Fibroblast of the aortic adventitia (primary cell): ENCODE measurements at regions not wholly inside any gene's neighbourhood (a gene's known extent, or its start where the extent isn't known, plus 50 kb on each side); places are given as distances from the start of the nearest gene placed in this dataset.

Source experiments
- DNase-seq: peaks from one replicate; pipeline ENCODE4 v3.0.0-alpha.2; 2010; ENCODE audit warnings: low read depth
- H3K4me3 ChIP-seq: 2 replicates; pipeline ENCODE4 v1.5.1; 2011; ENCODE audit warnings: low read depth, mild to moderate bottlenecking, control low read depth, low read length, moderate library complexity
- CTCF ChIP-seq: IDR thresholded peaks from 2 replicates; pipeline ENCODE4 v1.5.1; 2011; ENCODE audit warnings: mild to moderate bottlenecking, low read length, control low read depth, inconsistent platforms; ENCODE audit not compliant: insufficient read depth

GRCh38 chr13:79770056-79770455 is 289.1 kb downstream of the NDFIP2 start:
- no peak for DNase-seq
- no peak overlapping the region for H3K4me3 ChIP-seq

GRCh38 chr13:79767126-79767525 is 286.2 kb downstream of the NDFIP2 start:
- no peak for TF ChIP-seq CTCF
- DNase-seq, result no peak
- H3K4me3 ChIP-seq, result no peak overlapping the region

More at GRCh38 chr13:79770056-79770455, 289.1 kb downstream of the NDFIP2 start:
- no peak for TF ChIP-seq CTCF

- H3K4me3 ChIP-seq, result no peak overlapping the region
- no peak for DNase-seq
- TF ChIP-seq CTCF, result no peak
Measured at GRCh38 chr13:79765331-79765730, 284.4 kb downstream of the NDFIP2 start.

- no peak for TF ChIP-seq CTCF
- peak; percentile 99 for DNase-seq
- no peak overlapping the region for H3K4me3 ChIP-seq
Measured at GRCh38 chr13:79749984-79750551, 269.1 kb downstream of the NDFIP2 start.

- no peak overlapping the region for H3K4me3 ChIP-seq
- DNase-seq, result no peak
- TF ChIP-seq CTCF, result no peak
Measured at GRCh38 chr13:79749566-79749965, 268.6 kb downstream of the NDFIP2 start.

GRCh38 chr13:79745081-79745480 is 264.1 kb downstream of the NDFIP2 start:
- no peak for DNase-seq
- H3K4me3 ChIP-seq, result no peak overlapping the region
- no peak for TF ChIP-seq CTCF

GRCh38 chr13:79742923-79743322 is 262.0 kb downstream of the NDFIP2 start:
- H3K4me3 ChIP-seq, result no peak overlapping the region
- no peak for DNase-seq
- TF ChIP-seq CTCF, result no peak
